HG02973 (cell line): ENCODE measurements at regions not wholly inside any gene's neighbourhood (a gene's known extent, or its start where the extent isn't known, plus 50 kb on each side); places are given as distances from the start of the nearest gene placed in this dataset.

Source experiments
- ATAC-seq: cut with Tn5 transposase; IDR thresholded peaks from one replicate; pipeline ENCODE4 v1.9.1; 2021; ENCODE audit warnings: moderate library complexity; ENCODE audit not compliant: unreplicated experiment

DNA sequence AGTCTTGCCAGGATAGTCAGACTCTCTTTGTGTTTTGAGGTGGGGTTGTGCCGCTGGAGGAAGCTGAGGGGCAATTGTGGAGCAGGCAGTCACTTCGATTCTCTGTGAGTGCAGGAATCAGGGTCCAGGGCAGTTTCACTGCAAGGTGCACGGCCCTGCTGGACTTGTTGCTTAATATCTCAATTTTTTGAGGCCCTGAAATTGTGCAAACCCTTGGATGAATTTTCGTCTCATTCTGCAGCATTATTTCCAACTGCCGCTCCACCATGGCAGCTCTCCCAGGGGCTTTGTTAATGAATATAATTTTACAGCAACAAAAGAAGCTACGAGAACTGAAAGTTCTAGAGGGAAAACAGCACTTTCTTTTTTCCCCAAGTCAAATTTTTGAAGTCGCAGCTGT is 531.9 kb downstream of the QKI start:
- no peak for ATAC-seq

DNA sequence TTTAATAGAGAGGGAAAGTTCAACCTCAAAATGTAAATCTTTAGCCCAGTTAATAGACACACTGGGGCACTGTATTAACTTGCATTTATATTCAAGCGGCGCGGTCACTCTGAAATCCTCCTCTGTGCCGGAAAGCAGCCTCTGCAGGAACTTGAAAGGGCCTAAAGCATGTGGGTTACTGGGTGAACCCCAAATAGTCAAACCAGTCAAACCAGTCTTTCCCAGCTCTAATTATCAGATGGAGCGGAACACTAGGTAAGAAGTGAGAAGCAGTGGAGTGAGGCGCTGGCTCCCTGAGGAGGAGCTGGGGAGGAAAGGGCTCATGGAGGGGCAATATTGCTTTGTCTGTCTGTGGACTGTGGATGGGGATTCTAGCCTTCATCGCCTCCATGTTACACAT is 531.3 kb downstream of the QKI start:
- no peak for ATAC-seq

DNA sequence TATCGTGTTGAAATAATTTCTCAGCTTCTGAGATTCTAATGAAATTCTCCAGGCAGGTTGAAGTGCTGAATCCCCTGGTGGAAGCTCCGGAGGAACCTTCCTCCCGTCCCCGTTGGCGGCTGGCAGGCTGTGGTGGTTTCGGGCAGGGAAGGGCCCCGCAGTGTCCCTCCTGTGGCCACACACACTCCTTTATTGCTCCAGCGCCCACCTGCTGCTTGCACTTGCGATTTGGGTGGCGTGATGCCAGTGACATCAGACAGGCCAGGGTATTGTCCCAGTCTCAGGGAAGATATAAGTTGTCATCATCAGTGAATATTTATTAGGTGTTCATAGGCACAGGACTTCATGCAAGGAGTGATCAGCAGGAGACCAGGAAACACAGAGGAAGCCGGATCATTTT is 530.4 kb downstream of the QKI start:
- no peak for ATAC-seq

- ATAC-seq, result no peak
These were observed 529.3 kb downstream of the QKI start for GRCh38 chr6:163943607-163944385.

- ATAC-seq, result no peak
These were observed 528.3 kb downstream of the QKI start for GRCh38 chr6:163942790-163943189.

- ATAC-seq, result no peak
These were observed 527.1 kb downstream of the QKI start for GRCh38 chr6:163941624-163941976.

DNA sequence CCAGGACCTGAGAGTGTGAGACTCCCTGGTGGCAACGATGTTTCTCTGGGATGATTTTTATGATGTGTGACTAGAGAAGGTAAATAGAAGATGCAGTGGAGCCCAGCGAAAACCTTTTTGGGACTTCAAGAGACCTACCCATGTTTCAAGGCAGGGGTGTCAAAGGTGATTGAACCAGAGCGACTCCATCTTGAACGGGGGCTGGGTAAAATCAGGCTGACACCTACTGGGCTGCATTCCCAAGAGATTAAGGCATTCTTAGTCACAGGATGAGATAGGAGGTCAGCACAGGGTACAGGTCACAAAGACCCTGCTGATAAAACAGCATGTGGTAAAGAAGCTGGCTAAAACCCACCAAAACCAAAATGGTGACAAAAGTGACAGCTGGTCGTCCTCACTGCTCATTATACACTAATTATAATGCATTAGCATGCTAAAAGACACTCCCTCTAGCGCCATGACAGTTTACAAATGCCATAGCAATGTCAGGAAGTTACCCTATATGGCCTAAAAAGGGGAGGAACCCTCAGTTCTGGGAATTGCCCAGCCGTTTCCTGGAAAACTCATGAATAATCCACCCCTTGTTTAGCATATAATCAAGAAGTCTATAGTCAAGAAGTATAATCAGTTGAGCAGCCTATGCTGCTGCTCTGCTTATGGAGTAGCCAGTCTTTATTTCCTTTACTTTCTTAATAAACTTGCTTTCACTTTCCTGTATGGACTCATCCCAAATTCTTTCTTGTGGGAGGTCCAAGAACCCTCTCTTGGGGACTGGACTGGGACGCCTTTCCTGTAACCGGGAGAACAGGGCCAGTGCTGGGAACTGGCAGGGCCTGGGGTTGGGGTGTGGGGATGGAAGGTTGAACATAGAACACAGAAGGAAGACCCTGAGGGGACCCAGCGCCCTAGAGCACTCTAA is 526.4 kb downstream of the QKI start:
- no peak for ATAC-seq

DNA sequence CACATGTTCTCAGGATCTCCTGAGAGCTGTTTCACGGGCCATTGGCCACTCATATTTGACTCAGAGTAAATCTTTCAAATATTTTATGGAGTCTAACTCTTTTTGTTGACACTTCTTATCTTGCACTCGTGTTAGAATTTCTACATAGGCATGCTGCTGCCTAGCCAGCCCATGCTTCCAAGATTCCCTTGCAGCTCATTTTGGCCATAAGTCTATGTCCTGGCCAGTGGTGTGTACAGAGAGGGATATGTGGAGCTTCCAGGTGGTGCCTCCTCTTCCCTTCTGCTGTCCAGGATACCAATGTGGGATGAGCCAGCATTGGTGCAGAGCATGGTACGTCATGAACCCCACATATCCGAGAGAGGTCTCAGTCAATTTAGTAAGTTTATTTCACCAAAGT is 522.6 kb downstream of the QKI start:
- no peak for ATAC-seq

GRCh38 chr6:163935158-163935762 is 520.7 kb downstream of the QKI start:
- no peak for ATAC-seq

DNA sequence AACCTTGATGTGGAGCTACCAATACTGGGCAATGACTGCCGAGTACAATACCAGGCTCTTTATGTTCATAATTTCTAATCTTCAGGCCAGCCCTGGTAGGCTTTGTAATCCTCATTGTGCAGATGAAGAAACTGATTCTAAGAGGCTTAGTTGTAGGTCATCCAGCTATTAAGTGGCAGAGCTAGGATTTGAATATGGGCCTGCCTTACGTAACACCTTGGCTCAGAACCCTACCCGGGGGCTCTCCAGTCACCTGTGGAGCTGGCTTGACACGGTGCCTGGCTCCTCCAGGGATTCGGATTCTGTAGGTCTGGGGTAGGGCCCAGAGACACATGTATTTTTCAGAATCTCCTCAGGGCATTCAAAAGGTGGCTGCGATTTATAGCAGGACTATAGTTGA is 515.5 kb downstream of the QKI start:
- ATAC-seq, result no peak

DNA sequence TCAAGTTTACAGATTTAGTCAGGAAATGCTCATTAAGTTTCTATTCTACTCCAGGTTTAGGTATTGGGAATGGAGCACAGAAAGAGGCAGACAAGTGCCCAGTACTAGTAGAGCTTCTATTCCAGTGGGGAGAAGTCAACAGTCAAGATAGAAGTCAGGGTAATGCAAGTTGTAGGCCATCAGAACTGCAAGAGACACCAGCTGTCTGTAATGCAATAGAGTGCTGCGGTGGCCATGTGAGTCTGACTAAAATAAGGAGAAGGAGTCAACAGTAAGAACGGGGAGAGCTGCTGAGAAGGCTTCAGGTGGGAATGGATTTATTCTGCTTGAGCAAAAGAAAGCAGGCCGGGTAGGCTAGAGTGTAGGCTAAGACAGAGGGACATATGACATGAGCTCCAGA is 515.0 kb downstream of the QKI start:
- no peak for ATAC-seq

DNA sequence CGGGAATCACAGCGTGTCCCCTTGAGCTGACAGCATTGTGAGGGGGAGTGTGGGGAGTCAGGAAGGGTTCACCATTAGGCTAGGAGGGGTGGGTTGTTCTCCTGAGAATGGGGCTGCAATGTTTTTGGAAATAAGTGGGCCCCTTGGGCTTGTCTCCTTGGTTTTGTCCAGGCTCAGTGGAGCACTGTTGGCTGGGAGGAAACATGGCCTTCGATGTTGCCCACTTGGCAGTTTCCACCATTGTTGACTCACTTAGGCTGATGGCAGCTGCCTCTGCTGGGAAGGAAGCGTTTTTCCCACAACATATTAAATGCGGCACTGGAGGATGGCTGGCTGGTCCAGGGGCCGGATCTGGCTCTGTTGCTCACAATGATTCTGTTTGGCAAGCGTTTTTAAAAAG is 512.1 kb downstream of the QKI start:
- no peak for ATAC-seq

- ATAC-seq, result no peak
These were observed 511.3 kb downstream of the QKI start for GRCh38 chr6:163925839-163926238.

DNA sequence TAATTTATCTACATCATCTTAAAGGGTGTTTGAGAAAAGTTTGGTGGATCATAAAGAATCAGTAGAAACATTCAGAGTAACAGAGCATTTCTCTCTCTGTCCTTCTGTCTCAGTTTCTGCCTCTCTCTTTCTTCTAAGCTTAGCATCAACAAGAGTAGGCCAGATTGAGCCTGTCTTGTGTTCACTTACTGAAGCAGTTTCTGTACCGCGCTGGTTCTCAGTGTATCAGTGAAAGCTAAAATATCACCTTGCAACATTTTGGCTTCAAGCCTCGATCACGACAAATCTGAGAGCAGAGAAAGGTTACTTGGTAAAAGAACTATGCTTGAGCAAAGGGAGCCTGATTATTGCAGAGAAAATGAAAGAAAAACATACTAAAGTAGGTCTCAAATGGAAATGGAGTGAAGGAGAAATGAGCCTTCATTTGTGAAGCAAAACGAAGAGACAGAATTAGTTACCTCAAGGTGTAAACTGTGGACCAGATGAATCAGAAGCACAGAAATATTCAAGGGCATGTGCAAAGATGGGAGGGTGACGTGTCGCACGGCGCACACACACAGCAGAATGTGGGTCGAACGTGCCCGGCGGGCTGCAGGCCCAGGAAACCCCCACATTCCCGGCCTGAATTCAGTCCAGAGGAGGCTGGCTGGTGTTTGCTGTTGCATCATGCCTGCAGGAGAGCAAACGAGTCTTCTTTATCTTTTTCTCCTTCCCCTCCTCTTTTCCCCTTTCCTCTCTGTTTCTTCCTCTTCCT is 509.3 kb downstream of the QKI start:
- no peak for ATAC-seq

DNA sequence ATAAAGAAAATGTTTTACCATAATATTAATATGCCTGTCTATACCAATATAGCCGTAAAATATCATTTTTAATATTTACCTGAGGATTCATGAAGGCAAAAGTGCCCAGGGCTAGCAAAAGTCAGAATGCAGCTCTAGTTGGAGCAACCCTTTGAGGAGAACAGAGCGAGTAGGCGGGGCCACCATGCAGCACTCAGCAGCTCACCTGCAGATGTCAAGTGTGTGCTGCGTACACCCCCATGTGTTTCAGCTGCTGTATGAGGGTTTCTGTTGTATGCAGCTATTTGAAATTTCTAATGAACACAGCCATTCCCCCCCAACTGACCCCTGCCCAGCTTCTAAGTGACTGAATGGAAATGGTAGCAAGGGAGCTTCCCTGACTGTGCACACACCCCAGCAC is 508.0 kb downstream of the QKI start:
- ATAC-seq, result no peak

GRCh38 chr6:163919652-163920051 is 505.1 kb downstream of the QKI start:
- no peak for ATAC-seq

- no peak for ATAC-seq
These were observed 502.0 kb downstream of the QKI start for GRCh38 chr6:163916315-163917081.

DNA sequence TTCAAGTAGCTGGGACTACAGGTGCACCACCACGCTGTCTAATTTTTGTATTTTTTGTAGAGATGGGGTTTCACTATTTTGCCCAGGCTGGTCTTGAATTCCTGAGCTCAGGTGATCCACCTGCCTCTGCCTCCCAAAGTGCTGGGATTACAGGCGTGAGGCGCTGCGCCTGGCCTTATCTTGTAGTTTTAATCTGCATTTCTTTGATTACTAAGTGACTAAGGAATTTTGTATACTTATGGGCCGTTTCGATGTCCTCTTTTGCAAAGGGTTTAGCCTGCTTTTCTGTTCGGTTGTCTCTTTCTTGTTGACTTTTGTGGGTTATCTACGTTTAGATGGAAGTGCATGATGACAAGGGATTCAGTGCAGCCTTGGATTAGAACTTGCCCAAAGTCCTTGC is 500.6 kb downstream of the QKI start:
- ATAC-seq, result no peak

GRCh38 chr6:163913045-163913444 is 498.5 kb downstream of the QKI start:
- no peak for ATAC-seq

DNA sequence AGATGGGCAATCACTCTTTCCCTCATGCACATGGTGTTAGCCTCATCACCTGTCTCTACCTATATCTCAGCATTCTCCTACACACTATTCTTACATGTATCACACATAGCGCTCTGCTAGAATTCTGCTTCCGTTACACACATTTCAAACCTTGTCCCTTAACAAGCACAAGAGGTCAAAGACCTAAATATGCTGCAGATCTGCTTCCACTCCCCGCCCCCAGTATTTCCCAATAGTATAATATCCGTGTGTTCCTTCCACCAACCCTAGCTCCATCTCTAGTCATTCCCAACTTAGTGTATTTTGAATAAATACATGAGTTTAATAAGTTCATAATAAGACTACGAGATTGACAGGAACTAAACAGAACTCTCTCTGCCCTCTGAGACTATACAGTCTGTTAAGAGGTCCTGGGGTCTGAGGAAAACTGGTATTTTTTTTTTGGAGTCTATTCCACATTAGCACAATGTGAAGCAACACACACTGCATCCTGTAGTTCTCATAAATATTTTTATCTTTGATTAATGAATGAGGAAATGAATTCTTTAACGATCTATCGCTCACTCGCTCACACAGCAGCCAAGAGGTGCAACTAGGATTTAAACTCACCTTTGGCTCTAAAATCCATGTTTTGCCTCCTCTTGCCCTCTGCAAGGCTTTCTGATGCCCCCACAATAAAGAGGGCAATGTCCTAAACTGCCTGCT is 491.6 kb downstream of the QKI start:
- no peak for ATAC-seq
